ENCODE measurements at regions not wholly inside any gene's neighbourhood (a gene's known extent, or its start where the extent isn't known, plus 50 kb on each side); places are given as distances from the start of the nearest gene placed in this dataset.

DNA sequence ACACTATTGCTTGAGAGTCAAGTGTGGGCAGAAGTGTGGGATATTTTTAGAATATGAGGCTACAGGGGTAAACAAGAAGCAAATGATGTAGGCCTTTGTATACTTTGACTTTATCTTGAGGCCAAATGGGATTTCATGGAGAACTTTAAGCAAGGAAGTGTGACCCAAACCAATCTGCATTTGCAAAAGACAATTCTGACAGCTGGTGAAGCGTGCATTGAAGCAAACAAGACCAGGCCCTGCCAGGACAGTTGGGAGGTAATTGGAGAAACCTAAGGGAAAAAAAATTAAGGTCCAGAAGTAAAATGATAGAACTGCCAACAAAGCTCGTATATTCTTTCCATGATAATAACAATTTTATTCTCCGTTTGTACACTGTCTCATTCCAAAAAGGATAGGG, 168.3 kb downstream of the TM2D1 start:
- no peak overlapping the region for H3K9ac ChIP-seq (ENCODE audit: low read depth, low read length)
- no peak for ATAC-seq (ENCODE audit: low read depth)
- H2BK120ac ChIP-seq (ENCODE audit: low read depth, low read length): no peak overlapping the region
- no peak overlapping the region for H2BK20ac ChIP-seq (ENCODE audit: low read depth, low read length)
- H3K4me3 ChIP-seq (ENCODE audit: insufficient read depth, low read depth, low read length): no peak overlapping the region
- no peak overlapping the region for H3K14ac ChIP-seq (replicated peaks; ENCODE audit: low read depth, low read length)
- intact Hi-C loops (cut with micrococcal nuclease) (no loop called here), in situ Hi-C loops (cut with MboI; ENCODE audit: low sequenced_read_pairs) (no loop called here), dilution Hi-C loops (cut with HindIII; ENCODE audit: low sequenced_read_pairs, unreplicated experiment) (no loop called here)
- no peaks in the 10 kb centered on the region for H3K9me1 ChIP-seq (ENCODE audit: insufficient read depth, low read length)
- H3K36me3 ChIP-seq (ENCODE audit: control insufficient read depth, insufficient read depth, low read length): no peaks in the 10 kb centered on the region
- H4K5ac ChIP-seq (ENCODE audit: low read depth, low read length): no peak overlapping the region
- H3K4ac ChIP-seq (ENCODE audit: low read depth, low read length): no peak overlapping the region
- H3K56ac ChIP-seq (ENCODE audit: extremely low read depth, insufficient read depth, low read length): no peak overlapping the region
- no peaks in the 10 kb centered on the region; the same call in 1 of the 2 replicates for H3K9me3 ChIP-seq (ENCODE audit: control insufficient read depth, insufficient read depth, low read length)
- H3K27me3 ChIP-seq (ENCODE audit: control insufficient read depth, insufficient read depth, low read length): no peaks in the 10 kb centered on the region
- no peak overlapping the region for H4K8ac ChIP-seq (ENCODE audit: low read depth in 2 of 2, low read length in 2 of 2)
- no peak overlapping the region for H2BK5ac ChIP-seq (ENCODE audit: low read depth, low read length, poor library complexity, severe bottlenecking)
- no peak overlapping the region for H2BK15ac ChIP-seq (ENCODE audit: low read depth, low read length)
- no peak overlapping the region for H3K18ac ChIP-seq (ENCODE audit: low read depth, low read length)
- no peak overlapping the region for H3K4me2 ChIP-seq (ENCODE audit: low read depth, low read length)
- H4K91ac ChIP-seq (ENCODE audit: insufficient read depth, low read depth, low read length): no peak overlapping the region
- no TSS peak for BruUV-seq (replicated peaks)
- no peak overlapping the region for H2AFZ ChIP-seq (replicated peaks; ENCODE audit: low read length, poor library complexity)
- no peak overlapping the region for H2AK9ac ChIP-seq (replicated peaks; ENCODE audit: low read depth, low read length, poor library complexity)
- TF ChIP-seq MAZ (IDR thresholded peaks at IDR 0.05; ENCODE audit: borderline replicate concordance, low read depth, low read length) (no peak), SMC3 (IDR thresholded peaks at IDR 0.05; ENCODE audit: low read depth, low read length) (no peak), NFE2L2 (IDR thresholded peaks at IDR 0.05; ENCODE audit: low read depth, low read length) (no peak), RCOR1 (IDR thresholded peaks at IDR 0.05; ENCODE audit: insufficient replicate concordance, low read length) (no peak), MAFK (IDR thresholded peaks at IDR 0.05; ENCODE audit: low read depth, low read length) (no peak), POLR2A (IDR thresholded peaks at IDR 0.05; ENCODE audit: low read depth, low read length) (no peak), RFX5 (IDR thresholded peaks at IDR 0.05; ENCODE audit: low read depth, low read length) (no peak), CEBPB (IDR thresholded peaks at IDR 0.05; ENCODE audit: low read depth, low read length) (no peak), FOS (IDR thresholded peaks at IDR 0.05; ENCODE audit: low read depth, low read length) (no peak), CHD1 (IDR thresholded peaks at IDR 0.05; ENCODE audit: low read depth, low read length) (no peak), BHLHE40 (IDR thresholded peaks at IDR 0.05; ENCODE audit: low read depth, low read length) (no peak), RAD21 (IDR thresholded peaks at IDR 0.05; ENCODE audit: low read length) (no peak), MXI1 (IDR thresholded peaks at IDR 0.05; ENCODE audit: borderline replicate concordance, low read depth, low read length) (no peak)
- TF ChIP-seq, protein P1, sequence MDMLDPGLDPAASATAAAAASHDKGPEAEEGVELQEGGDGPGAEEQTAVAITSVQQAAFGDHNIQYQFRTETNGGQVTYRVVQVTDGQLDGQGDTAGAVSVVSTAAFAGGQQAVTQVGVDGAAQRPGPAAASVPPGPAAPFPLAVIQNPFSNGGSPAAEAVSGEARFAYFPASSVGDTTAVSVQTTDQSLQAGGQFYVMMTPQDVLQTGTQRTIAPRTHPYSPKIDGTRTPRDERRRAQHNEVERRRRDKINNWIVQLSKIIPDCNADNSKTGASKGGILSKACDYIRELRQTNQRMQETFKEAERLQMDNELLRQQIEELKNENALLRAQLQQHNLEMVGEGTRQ (IDR thresholded peaks at IDR 0.05; ENCODE audit: low read depth, low read length): no peak
- TF ChIP-seq, protein P2, sequence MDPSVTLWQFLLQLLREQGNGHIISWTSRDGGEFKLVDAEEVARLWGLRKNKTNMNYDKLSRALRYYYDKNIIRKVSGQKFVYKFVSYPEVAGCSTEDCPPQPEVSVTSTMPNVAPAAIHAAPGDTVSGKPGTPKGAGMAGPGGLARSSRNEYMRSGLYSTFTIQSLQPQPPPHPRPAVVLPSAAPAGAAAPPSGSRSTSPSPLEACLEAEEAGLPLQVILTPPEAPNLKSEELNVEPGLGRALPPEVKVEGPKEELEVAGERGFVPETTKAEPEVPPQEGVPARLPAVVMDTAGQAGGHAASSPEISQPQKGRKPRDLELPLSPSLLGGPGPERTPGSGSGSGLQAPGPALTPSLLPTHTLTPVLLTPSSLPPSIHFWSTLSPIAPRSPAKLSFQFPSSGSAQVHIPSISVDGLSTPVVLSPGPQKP (IDR thresholded peaks at IDR 0.05; ENCODE audit: borderline replicate concordance, low read depth, low read length): no peak
- TF ChIP-seq, protein P3, sequence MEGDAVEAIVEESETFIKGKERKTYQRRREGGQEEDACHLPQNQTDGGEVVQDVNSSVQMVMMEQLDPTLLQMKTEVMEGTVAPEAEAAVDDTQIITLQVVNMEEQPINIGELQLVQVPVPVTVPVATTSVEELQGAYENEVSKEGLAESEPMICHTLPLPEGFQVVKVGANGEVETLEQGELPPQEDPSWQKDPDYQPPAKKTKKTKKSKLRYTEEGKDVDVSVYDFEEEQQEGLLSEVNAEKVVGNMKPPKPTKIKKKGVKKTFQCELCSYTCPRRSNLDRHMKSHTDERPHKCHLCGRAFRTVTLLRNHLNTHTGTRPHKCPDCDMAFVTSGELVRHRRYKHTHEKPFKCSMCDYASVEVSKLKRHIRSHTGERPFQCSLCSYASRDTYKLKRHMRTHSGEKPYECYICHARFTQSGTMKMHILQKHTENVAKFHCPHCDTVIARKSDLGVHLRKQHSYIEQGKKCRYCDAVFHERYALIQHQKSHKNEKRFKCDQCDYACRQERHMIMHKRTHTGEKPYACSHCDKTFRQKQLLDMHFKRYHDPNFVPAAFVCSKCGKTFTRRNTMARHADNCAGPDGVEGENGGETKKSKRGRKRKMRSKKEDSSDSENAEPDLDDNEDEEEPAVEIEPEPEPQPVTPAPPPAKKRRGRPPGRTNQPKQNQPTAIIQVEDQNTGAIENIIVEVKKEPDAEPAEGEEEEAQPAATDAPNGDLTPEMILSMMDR (conservative IDR thresholded peaks at IDR 0.05; ENCODE audit: low read depth, low read length): no peak
- no peak overlapping the region for H2AK5ac ChIP-seq (ENCODE audit: low read depth, low read length)
- ChIA-PET POLR2A (ENCODE audit: unreplicated experiment) (no interaction called here), CTCF (interaction anchor here (0.6 kb wide), 1 partner anchor 8 kb away, joined by 5 read pairs; no protein-coding TSS in a partner anchor)
- H4K20me1 ChIP-seq (ENCODE audit: insufficient read depth, low read length): no peaks in the 10 kb centered on the region
- H3K23ac ChIP-seq (ENCODE audit: low read depth, low read length): no peak overlapping the region
- no CpG with 5 or more reads among the region's 3 CpGs for WGBS, 2 experiments (ENCODE audit: extremely low coverage in 2 of 2, insufficient read length in 1 of 2)
- no peaks in the 10 kb centered on the region for H3K4me1 ChIP-seq (ENCODE audit: control insufficient read depth, insufficient read depth, low read length)
- H3K79me1 ChIP-seq (ENCODE audit: low read depth in 1 of 2, low read length in 2 of 2): no peaks in the 10 kb centered on the region
- no peak overlapping the region for H3K27ac ChIP-seq (ENCODE audit: insufficient read depth, low read length)
- DNase-seq: no peak
